COLO829 (cell line): ENCODE measurements at regions not wholly inside any gene's neighbourhood (a gene's known extent, or its start where the extent isn't known, plus 50 kb on each side); places are given as distances from the start of the nearest gene placed in this dataset.
"Not testable (repeated sequence)": the region's sequence is repeated elsewhere in the genome, so short reads cannot be mapped to it uniquely, and the experiment has no call there.

ENCODE experiments used
- DNase-seq: peaks from one replicate; pipeline ENCODE4 v3.0.0; 2012; ENCODE audit warnings: low spot score

- no peak for DNase-seq
Observed at GRCh38 chr19:30236587-30236986, 135.6 kb upstream of the ZNF536 start.

- no peak for DNase-seq
Observed at GRCh38 chr19:30237140-30237539, 135.0 kb upstream of the ZNF536 start.

DNA sequence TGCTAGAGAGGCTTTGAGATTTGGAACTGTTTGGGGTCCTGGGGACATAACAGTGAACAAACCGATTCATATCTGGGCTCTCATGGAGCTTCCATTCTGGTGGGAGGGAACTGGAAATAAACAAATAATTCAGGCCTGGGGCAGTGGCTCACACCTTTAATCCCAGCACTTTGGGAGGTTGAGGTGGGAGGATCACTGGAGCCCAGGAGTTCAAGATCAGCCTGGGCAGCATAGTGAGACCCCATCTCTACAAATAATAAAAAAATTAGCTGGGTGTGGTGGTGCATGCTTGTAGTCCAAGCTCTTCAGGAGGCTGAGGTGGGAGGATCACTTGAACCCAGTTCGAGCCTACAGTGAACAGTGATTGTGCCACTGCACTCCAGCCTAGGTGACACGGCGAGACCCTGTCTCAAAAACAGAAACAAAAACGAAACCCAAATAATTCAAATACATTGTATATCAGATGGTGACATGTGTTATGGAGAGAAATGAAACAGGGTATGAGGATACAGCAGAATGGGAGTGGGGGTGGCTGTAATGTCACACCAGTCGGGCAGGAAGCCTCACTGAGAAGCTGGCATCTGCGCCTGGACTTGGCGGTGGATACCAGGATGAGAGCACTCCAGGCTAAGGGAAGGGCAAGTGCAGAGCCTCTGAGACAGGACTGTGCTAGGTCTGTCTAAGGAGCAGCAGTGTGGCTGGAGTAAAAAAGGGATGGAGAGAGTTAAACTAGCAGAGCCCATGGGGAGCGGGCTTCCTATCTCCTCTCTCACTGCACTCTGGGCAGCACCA is 131.1 kb upstream of the ZNF536 start:
- DNase-seq = no peak

DNA sequence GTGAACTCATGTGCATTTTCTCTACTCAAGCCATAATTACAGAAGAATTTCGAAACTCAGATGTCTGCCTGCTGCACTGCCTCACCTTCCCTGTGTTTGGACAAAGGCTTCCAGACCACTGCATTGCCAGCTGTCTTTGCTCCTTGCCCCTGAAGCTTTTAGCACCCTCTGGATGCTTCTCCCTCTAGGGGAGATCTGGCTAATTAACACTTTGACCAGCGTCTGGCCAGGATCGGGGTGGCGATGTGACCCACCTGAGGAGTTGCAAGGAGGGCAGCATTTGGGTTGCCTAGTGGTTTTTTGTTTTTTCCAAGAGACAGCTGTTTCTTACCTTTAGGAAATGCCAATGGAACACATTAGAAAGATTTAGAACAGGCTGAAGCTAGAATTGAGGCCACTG is 127.7 kb upstream of the ZNF536 start:
- DNase-seq = no peak

- no peak for DNase-seq
Observed at GRCh38 chr19:30245401-30246039, 126.7 kb upstream of the ZNF536 start.

- DNase-seq = no peak
Observed at GRCh38 chr19:30249911-30250310, 122.3 kb upstream of the ZNF536 start.

DNA sequence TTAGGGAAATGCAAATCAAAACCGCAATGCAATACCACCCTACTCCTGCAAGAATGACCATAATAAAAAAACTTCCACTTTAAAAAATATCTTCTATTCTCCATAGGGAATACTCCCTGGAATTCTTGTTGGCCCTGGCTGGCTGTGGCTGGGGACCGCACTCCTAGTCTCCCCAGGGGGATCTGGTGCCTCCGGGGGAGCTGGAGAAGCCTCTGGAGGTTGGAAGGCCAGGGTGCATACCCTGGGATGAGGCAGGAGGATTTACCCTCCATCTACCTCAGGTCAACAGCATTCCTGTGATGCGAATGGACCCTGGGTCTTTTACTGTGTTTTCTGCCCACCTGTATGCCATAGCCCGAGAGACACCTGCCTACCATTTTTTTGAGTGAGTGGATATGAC is 120.0 kb upstream of the ZNF536 start:
- DNase-seq = no peak

DNA sequence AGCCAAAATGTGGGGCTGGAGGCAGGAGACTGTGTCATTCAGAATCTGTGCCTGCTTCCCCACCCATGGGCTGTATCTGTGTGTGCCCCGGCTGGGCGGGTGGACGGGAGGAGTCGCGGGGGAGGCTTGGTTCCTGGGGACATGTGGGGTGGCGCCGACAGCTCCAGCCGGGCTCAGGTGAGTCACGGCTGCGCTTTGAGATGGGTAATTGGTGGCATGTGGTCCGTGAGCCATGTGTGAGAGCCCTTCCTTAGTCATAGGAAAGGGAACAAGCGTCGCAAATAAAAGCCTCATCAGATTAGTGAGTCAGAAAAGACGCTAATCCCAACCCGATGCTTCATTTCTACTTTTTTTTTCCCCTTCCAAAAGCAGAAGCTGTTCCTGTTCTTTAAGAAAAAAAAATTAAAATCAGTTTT is 118.6 kb upstream of the ZNF536 start:
- DNase-seq = peak; percentile 40

GRCh38 chr19:30254158-30254557 is 118.0 kb upstream of the ZNF536 start:
- DNase-seq = peak; percentile 30

- DNase-seq = no peak
Observed at GRCh38 chr19:30254789-30255188, 117.4 kb upstream of the ZNF536 start.

DNA sequence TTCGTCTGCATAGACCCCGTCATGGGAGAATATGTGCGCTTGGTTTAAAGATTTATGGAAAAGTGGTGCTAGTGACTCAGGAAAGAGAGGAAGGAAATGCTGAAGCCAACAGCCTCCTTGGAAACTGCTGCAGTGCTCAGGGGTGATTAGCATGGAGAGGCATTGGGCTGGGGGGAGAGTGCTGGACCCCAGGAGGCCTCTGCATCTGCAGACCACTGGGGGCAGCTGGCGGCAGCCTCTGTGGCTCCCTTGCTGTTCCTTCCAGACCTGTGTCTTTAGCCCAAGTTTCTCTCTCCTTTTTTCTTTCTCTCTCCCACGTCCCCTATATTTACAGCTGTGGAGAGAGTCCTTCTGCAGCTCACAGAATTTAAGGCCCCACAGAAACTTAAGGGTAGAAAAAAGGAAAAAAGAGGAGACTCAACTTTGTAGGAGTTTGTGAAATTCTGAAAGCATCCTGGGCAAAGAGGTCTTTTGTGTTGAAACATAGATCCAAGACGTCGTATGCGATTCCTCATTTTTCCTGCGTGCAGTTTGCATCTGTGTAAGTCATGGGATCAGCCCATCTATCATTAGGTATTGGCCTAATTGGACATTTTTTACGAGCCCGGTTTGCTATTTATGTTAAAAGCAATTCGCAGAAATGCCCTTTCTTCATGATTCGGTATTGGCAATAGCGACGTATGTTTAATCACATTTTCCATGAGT is 116.2 kb upstream of the ZNF536 start:
- DNase-seq = no peak

DNA sequence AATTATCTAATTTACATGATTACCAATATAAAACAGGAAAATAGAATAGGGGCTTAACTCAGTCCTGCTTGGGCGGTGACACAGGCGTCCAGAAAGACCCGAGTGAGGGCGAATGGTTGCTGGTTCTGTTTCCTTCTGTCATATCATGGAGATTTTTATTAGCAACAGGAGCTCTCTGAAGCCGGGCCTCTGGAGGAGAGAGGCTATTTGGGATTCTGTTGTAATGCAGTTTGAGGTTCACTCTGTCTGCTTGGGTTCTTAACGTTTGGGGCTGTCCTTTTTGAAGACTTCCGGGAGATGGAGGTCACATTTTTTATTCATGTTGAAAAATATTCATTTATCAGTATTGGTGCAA is 115.7 kb upstream of the ZNF536 start:
- no peak for DNase-seq

DNA sequence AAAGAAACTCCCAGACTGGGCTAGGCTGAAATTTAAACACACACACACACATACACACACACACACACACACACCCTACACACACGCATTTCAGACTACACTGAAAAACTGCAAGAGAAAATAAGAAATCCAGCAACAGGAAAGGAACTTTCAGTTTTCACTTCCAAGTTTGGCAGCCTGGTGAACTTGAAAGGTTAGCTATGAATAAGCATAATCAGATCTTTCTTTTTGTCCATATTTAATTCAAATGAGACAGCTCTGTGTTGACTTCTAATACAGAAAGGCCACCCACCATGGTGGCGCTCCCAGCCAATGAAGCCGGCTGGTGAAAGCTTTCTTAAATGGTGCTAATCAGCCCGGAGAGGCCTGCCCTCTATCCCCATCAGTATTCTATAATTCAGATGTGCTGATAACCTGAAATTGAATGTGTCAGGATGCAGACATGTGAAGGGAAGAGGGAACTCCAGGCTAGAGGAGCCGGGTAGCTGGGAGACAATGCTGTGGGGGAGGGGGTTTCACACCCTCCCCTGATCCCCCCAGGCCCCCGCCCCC is 108.3 kb upstream of the ZNF536 start:
- no peak for DNase-seq

- DNase-seq = not testable (repeated sequence)
Observed at GRCh38 chr19:30265918-30266317, 106.3 kb upstream of the ZNF536 start.

- DNase-seq = no peak
Observed at GRCh38 chr19:30266687-30267086, 105.5 kb upstream of the ZNF536 start.

DNA sequence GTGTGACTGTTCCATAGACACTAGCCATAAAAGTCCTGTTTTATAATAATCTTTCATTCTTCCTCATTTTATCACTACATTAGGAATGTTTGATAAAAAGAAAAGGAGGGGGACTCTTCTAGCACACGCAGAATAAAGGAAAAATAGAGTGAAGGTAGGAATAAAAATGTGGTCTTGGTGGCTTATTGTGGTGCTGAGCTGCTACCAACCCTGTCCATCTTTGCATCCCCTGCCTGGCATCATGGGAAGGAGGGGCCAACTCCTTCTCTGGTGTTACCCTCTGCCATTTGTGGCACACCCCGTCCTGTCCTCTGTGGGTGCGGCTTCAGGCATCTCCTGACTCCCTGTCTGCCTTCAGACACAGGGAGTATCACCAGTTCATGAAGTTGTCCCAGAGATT is 104.9 kb upstream of the ZNF536 start:
- no peak for DNase-seq

DNA sequence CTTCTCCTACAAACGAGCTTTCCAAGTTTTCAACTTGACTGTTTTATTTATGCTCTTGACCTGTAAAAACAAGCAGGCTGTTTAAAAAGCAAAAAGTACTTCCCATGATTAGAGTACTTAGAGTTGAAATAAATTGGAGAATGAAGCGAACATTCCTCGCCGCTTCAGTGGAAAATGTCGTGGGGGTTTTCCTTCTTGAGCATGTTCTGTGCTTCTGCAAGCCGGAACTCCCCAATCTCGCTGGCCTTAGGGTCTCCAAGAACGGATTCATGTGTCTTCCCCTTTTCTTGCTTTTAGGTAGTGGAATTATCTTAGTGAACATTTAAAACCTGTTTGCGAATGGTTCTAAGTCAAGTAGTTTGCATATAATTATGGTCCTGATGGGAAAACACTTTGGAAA is 103.6 kb upstream of the ZNF536 start:
- DNase-seq = no peak

DNA sequence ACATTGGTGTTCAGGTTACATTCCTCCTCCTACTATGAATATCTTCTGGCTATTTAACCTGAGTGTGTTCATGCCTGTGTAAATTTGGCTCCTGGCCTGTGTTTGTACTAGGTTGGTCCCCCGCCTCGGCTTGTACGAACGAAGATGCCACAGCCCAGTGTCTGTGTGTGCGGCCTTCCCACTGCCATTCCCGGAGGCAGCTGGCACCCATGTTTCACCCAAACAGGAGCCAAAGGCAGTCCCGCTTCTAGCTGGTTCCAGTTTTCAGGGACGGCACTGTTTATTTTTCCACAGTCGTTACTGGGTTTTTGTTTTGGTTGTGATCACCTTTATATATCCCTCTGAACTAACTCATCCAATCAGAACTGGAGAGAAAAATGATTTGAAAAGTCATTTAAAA is 102.5 kb upstream of the ZNF536 start:
- DNase-seq = no peak

DNA sequence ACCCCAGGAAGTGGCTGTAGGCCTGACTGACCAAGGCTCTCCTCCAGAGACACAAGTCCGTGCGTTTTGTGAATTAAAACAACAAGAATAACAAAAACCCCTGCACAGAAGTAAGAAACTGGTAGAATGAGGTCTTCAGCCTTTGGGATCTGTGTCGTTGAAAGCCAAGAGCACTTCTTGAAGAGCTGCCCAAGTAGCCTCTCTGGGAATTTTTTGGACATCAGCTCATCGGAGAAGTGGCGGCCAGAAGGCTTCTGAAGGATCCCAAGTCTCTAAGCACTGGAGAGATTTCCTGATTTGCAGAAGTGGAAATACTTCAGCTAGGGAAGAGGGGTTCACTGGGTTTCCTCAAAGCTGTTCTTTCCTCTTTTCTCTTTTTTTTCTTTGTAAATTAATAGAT is 100.4 kb upstream of the ZNF536 start:
- DNase-seq = no peak

DNA sequence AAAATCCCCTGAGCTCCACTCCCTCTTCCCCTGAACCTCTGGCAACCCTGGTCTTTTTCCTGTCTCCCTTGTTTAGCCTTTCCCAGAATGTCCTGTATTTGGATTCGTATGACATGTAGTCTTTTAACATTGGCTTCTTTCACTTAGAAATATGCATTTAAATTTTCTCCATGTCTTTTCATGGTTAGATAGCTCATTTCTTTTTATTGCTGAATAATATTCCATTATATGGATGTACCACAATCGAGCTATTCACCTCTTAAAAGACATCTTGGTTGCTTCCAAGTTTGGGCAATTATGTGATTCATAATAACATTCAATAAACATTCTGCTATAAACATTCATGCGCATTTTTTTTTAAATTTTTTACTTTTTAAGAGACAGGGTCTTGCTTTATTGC is 99.6 kb upstream of the ZNF536 start:
- no peak for DNase-seq

DNA sequence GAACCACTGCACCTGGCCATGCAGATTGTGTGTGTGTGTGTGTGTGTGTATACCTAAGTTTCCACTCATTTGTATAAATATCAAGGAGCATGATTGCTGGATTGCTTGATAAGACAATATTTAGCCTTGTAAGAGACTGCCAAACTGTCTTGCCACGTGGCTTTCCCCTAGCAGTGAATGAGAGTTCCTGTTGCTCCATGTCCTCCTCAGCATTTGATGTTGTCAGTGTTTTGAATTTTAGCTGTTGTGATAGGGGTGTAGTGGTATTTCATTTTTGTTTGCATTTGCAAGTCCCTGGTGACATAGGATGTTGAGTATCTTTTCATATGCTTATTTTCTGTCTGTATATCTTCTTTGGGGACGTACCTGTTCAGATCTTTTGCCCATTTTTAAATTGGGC is 99.0 kb upstream of the ZNF536 start:
- DNase-seq = no peak

DNA sequence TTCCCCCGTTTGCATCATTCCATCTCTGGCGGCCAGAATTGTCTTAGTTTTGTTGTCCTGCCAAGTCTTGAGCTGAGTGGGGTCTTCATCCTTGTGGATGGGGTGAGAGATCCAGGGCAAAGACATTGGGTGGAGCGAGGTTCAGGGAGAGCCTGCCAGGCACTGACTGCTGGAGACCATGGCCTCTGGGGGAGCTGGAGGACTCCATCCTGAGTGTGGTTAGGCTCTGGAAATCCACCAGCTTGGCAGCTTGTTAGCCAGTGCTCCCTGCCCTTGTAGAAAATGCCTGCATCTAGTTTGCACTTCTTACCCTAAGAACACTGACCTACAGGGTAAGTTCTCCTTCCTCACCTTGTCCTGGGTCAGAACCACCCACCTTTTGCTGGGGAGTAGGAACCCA is 97.2 kb upstream of the ZNF536 start:
- DNase-seq = no peak
